GM21786 (cell line): ENCODE measurements at regions not wholly inside any gene's neighbourhood (a gene's known extent, or its start where the extent isn't known, plus 50 kb on each side); places are given as distances from the start of the nearest gene placed in this dataset.

Source experiments
- ATAC-seq: cut with Tn5 transposase; IDR thresholded peaks from one replicate; pipeline ENCODE4 v1.9.1; 2021; ENCODE audit not compliant: unreplicated experiment

DNA sequence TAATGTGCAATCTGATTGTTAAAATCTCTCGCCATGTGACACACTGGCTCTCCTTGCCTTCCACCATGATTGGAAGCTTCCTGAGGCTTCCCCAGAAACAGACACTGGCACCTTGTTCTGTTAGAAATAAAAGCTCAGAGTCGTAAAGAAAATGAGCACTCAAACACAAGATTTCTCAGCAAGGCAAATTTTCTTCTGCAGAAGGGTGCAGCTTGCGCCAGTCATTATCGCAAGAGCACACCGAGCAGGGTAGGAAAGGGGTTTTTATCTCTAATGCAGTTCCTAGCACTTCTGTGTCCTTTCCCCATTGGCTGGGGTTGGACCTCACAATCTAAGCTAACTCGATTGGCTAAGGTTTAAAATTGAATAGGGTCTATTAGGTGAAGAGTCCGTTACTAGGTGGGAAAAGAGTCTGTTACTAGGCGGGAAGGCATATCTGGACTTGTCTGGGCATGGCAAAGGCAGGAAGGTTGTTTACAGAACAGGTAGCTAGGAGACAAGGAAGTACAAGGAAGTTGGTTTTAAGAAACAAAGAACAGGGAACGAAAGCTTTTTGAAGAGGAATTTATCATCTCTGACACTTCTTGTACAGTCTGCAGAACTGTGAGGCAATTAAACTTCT lies 62.6 kb upstream of the BICD1 start:
- ATAC-seq = no peak

DNA sequence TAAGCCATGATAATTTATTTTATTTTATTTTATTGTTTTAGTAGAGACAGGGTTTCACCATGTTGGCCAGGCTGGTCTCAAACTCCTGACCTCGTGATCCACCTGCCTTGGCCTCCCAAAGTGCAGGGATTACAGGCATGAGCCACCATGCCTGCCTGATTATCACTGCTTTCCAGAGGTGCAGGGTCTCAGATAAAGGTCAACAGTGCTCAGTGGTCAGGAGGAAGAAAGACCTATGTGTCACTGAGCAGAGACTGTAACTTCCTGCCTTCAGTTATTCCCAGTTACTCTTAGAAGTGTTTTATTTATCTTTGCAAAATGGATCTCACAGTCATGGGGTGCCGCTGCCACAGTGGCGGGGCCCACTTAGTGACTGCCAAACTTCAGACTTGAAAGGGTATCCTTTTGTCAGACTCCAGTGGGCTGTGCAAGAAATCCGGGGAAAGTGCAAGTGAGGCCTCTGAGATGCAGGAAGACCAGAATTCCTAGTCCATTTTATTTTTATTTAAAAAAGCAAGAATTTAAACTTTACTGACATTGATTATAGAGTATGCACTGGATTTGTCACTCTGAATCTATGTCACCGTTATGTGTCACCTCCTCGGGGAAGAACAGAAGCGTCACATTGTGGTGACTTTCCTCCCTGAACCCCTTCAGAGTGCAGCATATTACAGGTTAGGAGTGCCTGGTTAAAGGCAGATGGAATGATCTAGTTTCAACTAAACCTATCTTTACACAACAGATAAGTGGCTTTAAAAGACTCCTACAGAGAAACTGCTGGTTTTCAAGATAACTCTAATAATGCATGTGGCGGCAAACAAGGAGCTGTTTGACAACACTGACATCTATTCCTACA lies 59.1 kb upstream of the BICD1 start:
- no peak for ATAC-seq

DNA sequence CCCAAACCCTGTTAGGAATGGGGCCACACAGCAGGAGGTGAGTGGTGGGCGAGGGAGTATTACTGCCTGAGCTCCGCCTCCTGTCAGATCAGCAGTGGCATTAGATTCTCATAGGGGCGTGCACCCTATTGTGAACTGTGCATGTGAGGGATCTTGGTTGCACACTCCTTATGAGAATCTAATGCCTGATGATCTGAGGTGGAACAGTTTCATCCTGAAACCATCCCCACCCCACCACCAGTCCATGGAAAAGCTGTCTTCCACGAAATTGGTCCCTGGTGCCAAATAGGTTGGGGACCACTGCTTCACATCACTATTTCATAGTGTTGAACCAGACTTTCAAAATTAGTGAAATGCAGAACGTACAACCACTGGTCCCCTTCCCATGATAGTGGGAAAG lies 57.9 kb upstream of the BICD1 start:
- no peak for ATAC-seq

DNA sequence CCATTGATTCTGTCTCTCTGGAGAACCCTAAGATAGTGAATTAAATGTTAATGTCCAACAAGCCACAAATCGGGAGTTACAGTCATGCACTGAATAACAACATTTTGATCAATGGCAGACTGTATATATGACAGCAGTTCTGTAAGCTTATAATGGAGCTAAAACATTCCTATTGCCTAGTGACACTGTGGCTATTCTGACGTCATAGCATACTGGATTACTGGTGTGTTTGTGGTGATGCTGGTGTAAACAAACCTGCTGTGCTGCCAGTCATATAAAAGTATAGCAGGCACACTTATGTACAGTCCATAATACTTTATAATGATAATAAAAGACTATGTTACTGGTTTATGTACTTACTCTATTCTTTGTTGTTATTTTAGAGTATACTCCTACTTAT lies 56.7 kb upstream of the BICD1 start:
- no peak for ATAC-seq

DNA sequence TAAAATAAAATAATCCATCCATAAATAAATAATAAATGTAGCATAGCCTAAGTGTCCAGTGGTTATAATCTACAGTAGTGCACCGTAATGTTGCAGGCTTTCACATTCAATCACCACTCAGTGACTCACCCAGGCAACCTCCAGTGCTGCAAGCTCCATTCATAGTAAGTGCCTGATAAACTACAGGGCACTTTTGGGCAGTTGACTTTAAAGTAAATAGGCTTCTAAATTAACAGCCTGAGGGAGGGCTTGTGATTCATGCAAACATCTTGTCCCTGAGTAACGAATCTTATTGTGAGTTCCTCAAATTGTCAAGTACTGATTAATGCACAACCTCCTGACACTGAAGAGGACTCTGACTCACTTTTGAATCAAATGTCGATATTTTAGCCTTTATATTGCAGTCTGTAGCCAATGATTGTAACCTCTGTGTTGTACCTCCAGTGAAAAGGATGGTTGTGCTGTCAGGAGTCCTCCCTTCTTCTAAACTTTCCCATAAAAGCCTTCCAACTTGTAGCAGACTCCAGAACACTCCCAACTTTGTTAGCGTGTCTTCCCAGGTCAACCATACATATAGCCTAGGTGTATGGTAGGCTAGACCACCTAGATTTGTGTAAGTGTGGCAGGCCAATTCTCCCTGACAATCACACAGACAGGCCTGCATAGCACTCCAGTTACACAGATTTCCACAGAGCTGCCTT lies 55.0 kb upstream of the BICD1 start:
- no peak for ATAC-seq

DNA sequence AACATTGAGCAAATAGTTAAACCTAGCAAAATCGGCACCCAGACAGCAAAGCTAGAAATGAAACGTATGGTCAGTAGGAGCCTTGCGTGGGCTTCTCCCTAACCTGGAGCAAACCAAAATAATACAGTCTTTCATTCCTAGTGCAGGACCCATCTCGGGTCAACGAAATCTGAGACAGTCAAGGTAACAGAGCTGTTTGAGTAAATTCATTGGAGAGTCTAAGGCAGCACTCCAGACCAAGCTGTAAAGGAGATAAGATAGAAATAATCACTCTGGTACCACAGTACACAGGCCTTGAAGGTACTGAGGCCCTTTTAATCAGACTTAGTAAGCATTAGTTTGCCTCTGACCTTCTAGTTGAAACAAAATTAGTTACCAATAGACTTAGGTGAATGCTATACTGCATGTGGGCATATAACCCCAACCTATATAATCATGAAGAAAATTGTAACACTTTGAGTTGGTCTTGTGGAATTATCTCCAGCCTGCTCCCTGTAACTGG lies 54.4 kb upstream of the BICD1 start:
- ATAC-seq = no peak

DNA sequence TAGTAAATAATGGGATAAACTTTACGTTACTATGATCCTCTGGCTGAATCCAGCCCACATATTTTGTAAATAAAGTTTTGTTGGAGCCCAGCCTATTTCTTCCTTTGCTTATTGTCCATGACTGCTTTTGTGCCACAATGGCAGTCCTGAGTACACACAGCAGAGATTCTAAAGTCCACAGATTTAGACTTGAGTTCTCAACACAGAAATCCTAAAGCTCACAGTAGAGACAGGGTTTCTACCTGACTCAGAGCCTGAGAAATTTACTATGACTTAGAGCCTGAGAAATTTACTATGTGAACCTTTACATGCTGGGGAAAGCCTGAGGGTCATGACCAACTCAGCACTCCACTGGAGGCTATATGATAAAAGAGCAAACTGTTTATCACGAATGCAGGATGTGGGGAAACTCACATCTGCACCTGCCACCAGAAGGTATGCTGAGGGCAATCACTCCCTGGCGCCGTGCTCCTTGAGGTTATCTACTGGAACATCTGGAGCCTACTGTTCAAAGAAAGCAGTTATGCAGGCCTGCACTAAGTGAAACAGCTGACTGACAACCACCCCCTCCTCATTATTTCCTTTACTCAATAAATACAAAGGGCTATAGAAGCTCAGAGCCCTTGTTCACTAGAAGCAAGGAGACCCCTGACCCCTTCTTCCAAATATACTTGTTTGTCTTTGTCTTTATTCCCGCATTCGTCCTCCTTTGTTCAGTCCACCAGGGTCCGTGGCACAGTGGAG lies 52.6 kb upstream of the BICD1 start:
- ATAC-seq = no peak
